ENCODE measurements at regions not wholly inside any gene's neighbourhood (a gene's known extent, or its start where the extent isn't known, plus 50 kb on each side); places are given as distances from the start of the nearest gene placed in this dataset.
"Not testable (repeated sequence)": the region's sequence is repeated elsewhere in the genome, so short reads cannot be mapped to it uniquely, and the experiment has no call there.

DNA sequence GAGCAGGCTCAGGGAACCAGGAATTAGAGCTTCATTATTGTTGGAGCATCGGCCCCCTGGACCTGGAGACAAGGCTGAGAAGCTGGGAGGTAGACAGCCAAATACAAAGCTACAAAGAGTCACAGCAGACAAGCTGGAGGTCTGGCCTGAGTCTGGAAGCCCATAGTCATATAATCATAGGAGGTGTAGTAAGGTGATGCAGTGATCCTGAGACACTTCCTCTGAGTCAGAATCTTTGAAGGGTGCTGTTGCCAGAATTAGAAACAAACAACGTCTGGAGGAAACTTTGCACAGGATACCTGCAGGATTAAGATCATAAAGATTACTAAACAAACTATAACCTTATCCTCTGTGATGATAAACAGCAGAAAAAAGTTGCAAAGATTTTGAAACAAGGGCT, 213.8 kb downstream of the DSC3 start:
- DNase-seq (ENCODE audit: low spot score): no peak

GRCh38 chr18:30819619-30820018, 222.9 kb downstream of the DSC3 start:
- DNase-seq (ENCODE audit: low spot score): no peak

DNA sequence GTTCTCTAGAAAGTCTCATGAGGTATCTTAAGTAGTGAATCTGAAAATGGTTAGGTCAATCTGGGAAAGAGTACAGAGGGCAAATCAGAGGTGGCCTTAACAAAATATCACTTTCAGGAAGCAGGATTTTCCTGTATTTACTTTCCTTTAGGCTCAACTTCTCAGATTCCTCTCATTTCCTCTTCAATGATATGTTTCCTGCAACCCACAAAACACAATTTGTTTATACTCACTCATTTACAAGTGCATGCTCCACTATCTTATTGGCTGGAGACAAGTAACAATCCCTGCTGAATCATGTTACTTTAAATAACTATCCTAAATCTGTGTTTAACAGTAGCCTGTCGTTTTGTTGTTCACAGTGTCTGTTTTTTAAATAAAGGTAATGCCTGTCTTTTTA, 228.1 kb downstream of the DSC3 start:
- no peak for DNase-seq (ENCODE audit: low spot score)

- DNase-seq (ENCODE audit: low spot score): no peak
These were observed 231.0 kb downstream of the DSC3 start for GRCh38 chr18:30811580-30811979.

GRCh38 chr18:30810580-30810979, 232.0 kb downstream of the DSC3 start:
- no peak for DNase-seq (ENCODE audit: low spot score)

- no peak for DNase-seq (ENCODE audit: low spot score)
These were observed 235.7 kb downstream of the DSC3 start for GRCh38 chr18:30806823-30807222.

DNA sequence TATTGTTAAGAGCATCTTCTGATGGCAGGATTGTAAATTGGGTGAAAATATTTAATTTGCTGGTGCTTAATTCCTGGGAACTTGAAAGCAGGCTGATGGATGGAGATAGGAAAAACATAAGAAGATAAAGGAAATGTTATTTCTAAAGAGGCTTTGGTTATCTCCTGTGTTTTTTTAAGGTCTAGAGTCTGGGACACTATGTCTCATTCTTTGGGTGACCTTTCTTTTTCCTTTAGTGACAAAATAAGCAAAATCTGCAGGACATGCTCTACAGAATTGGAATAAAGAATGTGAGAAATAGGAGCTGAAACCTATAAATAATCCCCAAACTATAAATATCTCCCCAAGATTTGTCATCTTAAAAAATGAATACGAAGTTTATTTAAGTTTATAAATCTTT, 241.7 kb downstream of the DSC3 start:
- no peak for DNase-seq (ENCODE audit: low spot score)

DNA sequence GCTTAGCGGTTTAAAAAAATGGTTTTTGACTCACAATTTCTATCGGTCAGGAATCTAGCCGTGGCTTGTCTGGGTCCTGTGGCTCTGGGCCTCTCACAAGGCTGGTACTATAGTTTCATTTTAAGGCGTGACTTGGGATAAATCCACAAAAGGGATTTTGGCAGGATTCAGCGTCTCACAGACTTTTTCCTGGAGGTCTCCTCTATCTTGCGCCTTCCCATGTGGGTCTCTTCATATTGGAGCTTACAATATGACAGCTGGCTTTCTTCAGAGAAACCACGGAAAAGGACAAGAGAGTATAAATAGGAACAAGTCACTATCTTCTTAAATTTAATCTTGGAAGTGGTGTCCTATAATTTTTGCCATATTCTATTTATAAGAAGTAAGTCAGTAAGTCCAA, 250.5 kb downstream of the DSC3 start:
- DNase-seq (ENCODE audit: low spot score): no peak

- not testable (repeated sequence) for DNase-seq (ENCODE audit: low spot score)
These were observed 254.0 kb downstream of the DSC3 start for GRCh38 chr18:30788411-30788991.

DNA sequence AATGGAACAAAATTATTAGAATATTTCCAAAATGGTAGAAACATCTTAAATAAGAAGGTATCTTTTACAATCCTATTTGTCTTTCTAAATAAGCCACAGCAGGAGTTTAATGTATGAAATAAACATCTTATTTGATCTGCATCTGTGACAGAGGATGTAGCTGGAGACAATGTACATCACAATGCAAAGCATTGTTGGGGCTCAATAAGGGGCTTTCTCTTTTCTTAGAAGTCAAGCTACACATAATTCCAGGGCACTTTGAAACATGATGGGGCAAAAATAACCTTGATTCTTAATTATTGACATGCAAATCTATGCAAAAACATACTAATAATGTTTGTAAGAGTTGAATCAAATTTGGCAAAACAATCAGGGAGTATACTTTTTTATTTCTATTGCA, 255.1 kb downstream of the DSC3 start:
- no peak for DNase-seq (ENCODE audit: low spot score)

DNA sequence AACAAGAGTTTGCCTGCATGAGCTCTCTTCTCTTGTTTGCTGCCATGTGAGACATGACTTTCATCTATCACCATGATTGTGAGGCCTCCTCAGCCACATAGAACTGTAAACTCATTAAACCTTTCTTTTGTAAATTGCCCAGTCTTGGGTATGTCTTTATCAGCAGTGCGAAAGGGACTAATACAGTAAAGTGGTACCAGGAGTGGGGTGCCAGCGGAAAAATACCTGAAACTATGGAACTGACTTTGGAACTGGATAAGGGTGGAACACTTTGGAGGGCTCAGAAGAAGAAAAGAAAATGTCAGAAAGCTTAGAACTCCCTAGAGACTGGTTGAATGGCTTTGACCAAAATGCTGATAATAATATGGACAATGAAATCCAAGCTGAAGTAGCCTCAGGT, 260.9 kb downstream of the DSC3 start:
- DNase-seq (ENCODE audit: low spot score): no peak

GRCh38 chr18:30775629-30776028, 266.9 kb downstream of the DSC3 start:
- DNase-seq (ENCODE audit: low spot score): no peak

GRCh38 chr18:30772170-30772569, 270.4 kb downstream of the DSC3 start:
- not testable (repeated sequence) for DNase-seq (ENCODE audit: low spot score)

DNA sequence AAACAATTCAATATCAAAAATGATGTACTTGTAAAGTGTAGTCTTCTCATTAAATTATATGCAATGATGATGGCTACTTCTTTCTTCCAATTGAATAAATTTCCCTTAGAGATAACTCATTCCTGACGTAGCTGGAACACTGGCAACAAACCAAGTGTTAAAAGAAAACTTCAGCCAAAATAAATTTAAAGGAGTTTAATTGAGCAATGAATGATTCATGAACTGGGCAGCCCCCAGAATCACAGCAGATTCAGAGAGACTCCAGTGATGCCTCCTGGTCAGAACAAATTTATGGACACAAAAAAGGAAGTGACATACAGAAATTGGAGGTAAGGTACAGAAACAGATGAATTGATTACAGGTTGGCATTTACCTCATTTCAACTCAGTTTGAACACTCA, 276.5 kb downstream of the DSC3 start:
- no peak for DNase-seq (ENCODE audit: low spot score)

- DNase-seq (ENCODE audit: low spot score): no peak
These were observed 277.3 kb downstream of the DSC3 start for GRCh38 chr18:30765247-30765646.

DNA sequence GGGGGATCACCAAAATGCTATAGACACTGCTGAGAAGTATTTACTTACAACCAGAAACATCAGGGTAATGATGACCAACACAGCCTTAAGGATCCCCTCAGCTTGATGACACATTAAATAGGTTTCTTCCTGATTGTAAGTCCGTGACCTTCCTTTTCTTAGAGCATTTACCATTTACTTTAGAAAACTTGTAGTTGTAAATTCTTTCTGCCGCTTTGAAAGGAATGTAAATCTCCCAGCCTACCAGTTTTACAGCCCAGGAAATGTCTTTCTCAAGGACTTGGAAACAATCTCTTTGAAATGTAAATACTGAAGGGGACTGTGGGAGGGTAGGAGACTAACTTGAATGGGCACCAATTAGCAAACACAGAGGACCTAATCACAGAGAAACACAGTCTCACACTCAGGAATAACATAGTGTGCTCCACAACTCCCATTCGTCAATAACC, 278.6 kb downstream of the DSC3 start:
- no peak for DNase-seq (ENCODE audit: low spot score)

DNA sequence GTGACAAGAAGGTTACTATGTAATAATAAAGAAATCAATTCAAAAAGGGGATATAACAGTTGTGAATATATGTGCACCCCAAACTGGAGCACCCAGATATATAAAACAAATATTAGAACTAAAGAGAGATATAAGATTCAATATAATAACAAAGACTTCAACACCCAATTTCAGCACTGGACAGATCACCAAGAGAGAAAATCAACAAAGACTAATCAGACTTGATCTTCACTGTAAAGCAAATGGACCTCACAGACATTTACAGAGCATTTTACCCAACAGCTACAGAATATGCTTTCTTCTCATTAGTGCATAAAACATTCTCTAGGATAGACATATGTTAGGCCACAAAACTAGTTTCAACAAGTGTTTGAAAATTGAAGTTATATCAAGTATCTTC, 287.7 kb downstream of the DSC3 start:
- no peak for DNase-seq (ENCODE audit: low spot score)

GRCh38 chr18:30748541-30748940, 294.0 kb downstream of the DSC3 start:
- no peak for DNase-seq (ENCODE audit: low spot score)

GRCh38 chr18:30746224-30746623, 296.3 kb downstream of the DSC3 start:
- DNase-seq (ENCODE audit: low spot score): no peak

DNA sequence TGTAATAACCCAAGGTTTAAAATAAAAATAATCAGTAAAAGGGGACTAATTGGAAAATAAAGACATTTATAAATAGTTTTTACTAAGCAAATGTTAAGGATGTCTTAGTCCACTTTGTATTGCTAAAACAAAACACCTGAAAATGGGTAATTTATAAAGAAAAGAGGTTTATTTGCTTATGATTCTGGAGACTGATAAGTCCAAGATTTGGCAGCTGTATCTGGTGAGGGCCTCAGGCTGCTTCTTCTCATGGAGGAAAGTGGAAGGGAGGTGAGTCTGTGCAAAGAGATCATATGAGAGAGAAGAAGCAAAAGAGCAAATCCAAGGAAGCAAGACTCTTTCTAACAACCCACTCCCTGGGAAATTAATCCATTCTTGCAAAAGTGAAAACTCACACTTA, 299.5 kb downstream of the DSC3 start:
- no peak for DNase-seq (ENCODE audit: low spot score)

GRCh38 chr18:30730915-30731314, 311.6 kb downstream of the DSC3 start:
- peak; percentile 88 for DNase-seq (ENCODE audit: low spot score)

GRCh38 chr18:30727849-30728248, 314.7 kb downstream of the DSC3 start:
- no peak for DNase-seq (ENCODE audit: low spot score)

- DNase-seq (ENCODE audit: low spot score): no peak
These were observed 329.2 kb downstream of the DSC3 start for GRCh38 chr18:30713299-30713698.

DNA sequence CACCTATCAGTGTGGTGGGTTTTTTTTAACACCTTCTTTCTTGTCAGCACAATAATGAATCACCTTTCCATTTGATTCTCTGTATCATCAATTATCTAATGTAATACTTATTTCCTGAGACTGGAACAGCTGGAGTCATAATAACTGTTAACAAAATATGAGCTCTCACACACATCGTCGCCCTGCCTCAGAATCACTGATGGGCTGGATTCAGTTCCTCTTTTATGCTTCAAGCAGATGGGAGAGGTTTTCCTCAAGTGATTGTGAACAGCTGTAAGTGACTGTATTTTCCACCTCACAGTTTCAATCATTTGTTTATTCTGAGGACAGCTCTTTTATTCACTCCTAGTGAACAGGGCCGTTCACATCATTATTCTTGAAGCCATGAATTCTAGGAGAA, 330.2 kb downstream of the DSC3 start:
- DNase-seq (ENCODE audit: low spot score): no peak

GRCh38 chr18:30709595-30709994, 332.9 kb downstream of the DSC3 start:
- DNase-seq (ENCODE audit: low spot score): no peak
